GM19238 (cell line): ENCODE measurements at regions not wholly inside any gene's neighbourhood (a gene's known extent, or its start where the extent isn't known, plus 50 kb on each side); places are given as distances from the start of the nearest gene placed in this dataset.
"Not testable (repeated sequence)": the region's sequence is repeated elsewhere in the genome, so short reads cannot be mapped to it uniquely, and the experiment has no call there.

Experiments used
- DNase-seq: peaks from one replicate; pipeline ENCODE4 v3.0.0; 2011; ENCODE audit warnings: low spot score; ENCODE audit not compliant: insufficient read length

DNA sequence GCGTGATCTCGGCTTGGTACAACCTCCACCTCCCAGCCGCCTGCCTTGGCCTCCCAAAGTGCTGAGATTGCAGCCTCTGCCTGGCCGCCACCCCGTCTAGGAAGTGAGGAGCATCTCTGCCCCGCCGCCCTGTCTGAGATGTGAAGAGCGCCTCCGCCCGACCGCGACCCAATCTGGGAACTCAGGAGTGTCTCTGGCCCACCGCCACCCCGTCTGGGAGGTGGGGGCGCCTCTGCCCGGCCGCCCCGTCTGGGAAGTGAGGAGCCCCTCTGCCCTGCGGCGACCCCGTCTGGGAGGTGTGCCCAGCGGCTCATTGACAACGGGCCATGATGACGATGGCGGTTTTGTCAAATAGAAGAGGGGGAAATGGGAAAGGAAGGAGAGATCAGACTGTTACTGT is 591.2 kb downstream of the KCTD12 start:
- not testable (repeated sequence) for DNase-seq

DNA sequence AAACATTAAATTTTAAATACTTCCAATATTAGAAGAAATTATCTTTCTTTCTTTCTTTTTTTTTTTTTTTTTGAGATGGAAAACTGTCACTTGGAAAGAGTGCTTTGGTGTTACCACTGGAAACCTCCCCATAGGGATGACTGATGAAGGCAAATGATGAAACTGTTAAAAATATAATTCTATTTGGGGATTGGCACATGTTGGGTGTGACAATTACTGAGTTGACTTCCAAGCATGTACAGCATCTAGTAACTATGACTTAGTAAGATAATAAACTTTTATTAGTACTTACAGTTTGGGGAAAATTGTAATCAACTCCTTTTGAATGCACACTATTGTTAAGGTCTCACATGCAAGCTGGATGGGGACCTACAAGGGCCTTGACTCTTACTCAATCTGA is 592.5 kb downstream of the KCTD12 start:
- DNase-seq = no peak

DNA sequence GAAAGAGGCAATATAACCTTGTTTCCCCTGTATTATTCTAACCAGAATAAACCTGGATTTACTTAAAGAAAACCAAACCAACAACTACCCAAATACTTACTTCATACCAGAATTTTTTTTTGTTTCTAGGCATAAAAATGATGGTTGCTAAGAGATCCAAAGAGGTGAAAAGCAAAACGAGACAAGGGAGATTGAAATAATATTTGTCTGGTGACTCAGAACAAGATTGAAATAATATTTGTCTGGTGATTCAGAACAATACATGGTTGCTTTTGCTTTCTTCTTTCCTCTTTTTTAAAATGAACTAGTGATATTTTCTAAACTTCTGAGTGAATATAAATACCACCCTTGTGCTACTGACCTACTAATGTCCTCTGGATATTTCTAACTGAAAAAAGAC is 592.9 kb downstream of the KCTD12 start:
- no peak for DNase-seq

DNA sequence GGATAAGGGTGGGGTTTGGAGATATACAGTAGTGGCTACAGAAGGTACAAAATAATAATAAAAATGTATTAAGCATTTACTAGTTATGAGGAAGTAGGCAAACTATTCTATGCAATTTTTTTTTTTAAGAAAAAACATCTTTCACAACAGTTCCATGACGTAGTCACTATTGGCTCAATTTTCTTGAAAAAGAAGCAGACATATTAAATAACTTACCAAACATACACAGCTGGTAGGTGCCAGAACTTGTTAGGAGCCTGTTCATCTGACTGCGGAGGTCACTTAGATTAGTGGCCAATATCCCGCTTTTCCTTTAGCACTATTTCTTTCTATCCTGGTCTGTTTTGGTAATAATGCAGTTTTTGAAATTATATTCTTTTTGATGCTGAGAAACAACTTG is 593.5 kb downstream of the KCTD12 start:
- DNase-seq = no peak

DNA sequence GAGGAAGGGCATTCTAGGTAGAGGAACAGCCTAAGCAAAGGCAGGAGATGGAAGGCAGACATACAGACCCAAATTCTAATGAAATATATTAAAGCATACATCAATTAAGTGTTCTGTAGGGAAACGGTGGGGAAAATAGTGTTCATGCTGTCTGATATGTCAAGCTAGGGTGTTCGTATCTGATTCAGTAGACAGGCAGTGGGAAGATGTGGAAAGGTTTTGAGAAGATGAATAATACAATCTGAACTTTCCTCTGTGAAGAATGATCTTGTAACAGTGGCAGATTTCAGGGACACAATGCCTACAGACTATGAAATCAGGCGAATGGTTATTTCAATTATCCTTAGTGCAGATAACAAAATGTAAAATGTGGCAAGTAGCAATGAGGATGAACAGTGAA is 594.2 kb downstream of the KCTD12 start:
- no peak for DNase-seq

DNA sequence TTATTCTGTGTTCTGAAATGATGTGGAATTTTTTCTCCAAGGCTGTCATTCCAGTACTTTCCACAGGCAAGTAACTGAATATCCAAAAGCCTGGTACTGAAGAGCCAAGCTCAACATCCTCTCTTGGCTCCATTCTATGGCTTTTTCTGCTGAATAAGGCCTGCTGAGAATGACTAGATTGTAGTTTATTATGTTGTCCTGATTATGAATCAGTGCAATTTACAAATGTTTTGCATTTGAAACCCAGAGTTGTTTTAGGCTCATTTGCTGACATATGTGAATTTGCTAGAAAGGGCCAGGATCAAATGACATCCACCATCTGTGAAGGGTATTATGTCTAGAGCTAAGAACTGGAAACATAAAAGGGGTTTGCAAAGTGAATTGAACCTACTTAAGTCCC is 596.6 kb downstream of the KCTD12 start:
- DNase-seq = no peak

DNA sequence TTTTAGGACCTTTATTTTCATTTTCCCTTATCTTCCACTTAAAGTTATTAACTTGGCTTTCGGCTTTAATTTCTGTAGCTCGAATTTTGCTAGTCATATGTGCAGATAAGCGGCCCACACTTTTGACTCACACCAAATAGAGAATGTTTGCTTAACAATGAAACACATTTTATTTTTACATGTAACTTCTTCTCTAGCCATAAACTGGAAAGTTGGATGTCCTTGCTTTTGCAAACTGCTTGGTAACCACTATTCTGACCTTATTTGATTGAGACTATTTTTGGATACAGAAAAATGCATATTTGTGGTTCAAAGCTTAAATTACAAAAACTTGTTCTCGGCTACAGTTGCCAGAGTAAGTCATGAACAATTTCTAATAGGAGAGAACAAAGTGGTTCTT is 600.0 kb downstream of the KCTD12 start:
- no peak for DNase-seq

DNA sequence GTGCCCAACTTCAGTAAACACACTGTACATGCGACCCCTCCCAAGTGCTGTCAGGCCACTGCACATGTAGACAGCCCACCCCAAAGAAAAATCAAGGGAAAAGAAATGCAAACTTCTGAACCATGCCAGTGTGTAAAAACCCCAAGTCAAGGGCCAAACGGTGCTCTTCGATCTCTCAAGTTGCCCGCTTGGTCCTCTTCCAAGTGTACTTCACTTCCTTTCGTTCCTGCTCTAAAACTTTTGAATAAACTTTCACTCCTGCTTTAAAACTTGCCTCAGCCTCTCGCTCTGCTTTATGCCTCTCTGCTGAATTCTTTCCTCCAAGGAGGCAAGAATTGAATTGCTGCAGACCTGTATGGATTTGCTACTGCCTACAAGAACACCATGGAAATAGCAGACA is 600.7 kb downstream of the KCTD12 start:
- no peak for DNase-seq

DNA sequence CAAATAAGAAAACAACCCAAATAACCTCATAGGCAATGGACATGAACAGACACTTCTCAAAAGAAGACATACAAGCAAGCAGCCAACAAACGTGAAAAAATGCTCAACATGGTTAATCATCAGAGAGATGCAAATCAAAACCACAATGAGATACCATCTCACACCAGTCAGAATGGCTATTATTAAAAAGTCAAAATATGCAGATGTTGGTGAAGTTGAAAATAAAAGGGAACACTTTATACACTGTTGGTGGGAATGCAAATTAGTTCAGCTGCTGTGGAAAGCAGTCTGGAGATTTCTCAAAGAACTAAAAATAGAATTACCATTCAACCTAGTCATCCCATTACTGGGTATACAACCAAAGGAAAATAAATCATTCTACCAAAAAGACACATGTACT is 606.4 kb downstream of the KCTD12 start:
- not testable (repeated sequence) for DNase-seq

DNA sequence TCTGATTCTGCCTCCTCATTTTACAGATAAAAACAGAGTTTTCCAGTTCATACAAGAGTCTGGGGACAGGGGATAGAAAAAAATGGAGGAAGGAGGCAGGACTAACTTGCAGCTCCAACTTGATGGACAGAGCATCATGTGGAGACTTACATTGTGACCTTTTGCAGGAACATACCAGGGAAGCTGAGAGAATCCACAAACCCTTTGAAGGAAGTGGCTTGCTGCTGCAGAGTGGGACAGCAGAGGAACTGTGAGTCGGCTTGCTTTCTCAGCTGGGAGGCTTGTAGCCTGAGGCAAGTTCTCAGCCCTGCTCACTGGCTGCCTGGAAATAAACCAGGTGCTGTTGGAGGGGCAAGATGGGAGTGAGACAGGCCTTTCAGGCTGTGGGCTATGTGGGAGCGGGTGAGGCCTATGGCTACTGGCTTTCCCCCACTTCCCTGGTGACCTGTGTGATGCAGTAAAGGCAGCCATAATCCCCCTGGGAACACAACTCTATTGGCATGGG is 614.4 kb downstream of the KCTD12 start:
- no peak for DNase-seq

DNA sequence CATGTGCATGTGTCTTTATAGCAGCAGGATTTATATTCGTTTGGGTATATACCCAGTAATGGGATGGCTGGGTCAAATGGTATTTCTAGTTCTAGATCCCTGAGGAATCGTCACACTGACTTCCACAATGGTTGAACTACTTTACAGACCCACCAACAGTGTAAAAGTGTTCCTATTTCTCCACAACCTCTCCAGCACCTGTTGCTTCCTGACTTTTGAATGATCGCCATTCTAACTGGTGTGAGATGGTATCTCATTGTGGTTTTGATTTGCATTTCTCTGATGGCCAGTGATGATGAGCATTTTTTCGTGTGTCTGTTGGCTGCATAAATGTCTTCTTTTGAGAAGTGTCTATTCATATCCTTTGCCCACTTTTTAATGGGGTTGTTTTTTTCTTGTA is 617.9 kb downstream of the KCTD12 start:
- not testable (repeated sequence) for DNase-seq

DNA sequence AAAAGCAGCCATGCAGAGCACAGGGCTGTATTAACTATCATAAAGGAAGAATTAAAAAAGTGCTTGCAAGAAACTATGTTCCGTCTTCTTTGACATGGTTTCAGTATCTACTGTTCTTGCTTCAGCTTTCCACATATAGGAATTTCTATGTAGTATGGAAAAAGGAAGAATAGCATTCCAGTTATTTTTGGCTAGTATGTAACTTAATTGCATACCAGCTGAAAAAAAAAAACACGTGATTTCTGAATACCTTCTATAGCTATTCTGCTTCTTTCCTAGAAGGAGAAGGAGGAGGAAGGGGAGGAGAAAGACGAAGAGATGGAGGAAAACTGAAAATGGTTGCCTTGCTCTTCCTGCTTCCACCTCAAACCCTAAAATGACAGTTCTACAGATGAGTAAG is 619.0 kb downstream of the KCTD12 start:
- no peak for DNase-seq

DNA sequence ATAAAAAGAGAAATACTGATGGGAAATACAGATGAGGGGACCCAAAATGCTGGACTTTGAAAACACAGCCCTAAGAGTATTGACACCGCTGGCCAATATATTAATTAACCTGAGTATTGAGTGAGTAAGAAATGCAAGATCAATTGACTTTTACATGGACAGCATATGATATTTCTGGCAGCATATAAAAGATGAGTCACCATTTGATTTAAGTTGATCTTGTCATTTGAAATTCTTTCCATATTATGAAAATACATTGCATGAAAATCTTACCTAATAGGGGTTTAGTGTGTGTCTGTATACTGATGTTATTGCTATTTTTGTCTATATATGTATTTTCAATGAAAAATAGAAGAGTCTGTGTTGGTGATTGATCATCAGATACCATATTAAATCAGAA is 619.6 kb downstream of the KCTD12 start:
- DNase-seq = no peak

DNA sequence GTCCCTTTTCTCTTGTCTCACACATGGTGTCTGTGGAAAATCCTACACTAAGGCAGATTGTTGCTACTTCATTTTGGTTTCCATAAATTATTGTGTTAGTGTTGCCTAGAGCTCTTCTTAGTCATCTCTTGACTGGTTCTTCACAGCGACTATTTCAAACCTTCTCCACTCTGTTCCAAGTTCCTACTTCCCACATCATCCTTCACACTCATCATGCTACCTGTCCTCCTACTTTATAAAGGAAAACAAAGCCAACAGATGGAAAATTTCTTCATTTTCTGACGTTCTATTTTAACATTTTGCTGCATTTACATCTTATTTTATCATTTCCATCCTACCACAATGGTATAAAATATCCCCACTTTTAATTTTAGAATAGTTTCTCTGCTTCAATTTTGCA is 614.1 kb downstream of the LMO7 start:
- DNase-seq = no peak

DNA sequence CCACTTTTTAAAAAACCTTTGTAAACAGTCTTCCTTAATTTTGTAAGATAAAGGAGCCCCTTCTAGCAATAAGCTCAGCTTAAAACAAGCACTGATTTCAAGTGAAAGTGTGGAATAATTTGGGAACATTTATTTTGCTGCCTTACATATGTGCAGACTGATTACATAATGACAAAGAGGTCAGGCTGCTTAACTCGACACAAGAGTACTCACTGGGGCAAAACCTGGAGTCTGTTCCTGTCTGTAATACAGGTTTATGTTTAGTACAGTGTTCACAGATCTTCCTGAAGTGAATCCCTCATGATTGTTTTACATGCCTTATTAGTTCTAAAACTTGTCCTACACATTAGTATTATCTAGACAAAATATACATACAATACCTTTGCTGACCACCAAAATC is 609.8 kb downstream of the LMO7 start:
- no peak for DNase-seq

DNA sequence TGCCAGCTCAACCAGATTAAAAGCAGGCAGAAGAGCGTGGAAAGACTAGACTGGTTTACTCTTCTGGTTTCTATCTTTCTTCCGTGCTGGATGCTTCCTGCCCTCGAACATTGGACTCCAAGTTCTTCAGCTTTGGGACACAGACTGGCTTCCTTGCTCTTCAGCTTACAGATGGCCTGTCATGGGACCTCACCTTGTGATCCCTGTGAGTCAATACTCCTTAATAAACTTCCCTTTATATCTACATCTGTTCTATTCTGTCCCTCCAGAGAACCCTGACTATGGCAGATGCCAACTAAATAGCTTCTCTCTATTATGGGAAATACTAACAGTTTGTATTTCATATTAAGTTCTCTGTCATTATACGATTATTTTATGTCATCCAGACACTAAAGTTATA is 609.1 kb downstream of the LMO7 start:
- no peak for DNase-seq

DNA sequence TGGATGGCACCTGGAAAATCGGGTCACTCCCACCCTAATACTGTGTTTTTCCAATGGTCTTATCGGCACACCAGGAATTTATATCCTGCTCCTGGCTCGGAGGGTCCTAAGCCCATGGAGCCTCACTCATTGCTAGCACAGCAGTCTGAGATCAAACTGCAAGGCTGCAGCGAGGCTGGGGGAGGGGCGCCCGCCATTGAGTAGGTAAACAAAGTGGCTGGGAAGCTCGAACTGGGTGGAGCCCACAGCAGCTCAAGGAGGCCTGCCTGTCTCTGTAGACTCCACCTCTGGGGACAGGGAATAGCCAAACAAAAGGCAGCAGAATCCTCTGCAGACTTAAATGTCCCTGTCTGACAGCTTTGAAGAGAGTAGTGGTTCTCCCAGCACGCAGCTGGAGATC is 607.0 kb downstream of the LMO7 start:
- DNase-seq = not testable (repeated sequence)

DNA sequence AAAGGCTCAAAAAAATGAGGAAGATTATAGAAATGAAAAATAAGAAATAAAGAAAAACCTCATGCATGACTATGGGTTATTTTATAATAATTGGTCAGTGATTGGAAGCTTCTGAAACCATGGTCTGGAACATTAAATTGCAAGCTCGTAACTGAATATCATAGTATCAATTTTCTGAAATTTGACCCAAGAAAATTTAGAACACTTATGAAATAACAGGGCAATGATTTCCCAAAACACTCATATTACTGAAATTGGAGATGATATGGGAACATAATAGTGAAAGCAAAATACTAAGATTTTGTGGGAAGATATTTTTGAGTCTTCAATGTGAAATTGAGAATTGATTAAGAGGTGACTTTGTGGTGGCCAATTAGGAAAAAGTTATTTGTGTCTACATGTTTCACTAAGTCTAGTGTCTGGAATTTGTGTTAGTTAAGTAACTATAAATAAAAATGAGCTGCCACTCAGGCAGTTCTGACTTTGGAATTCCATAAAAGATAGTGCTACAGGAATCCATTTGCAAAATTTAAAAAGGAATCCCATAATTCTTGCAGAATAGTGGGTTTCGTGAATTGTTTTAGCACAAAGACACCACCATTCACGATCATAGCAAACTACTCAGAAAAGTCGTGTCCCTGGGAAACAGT is 603.0 kb downstream of the LMO7 start:
- no peak for DNase-seq

DNA sequence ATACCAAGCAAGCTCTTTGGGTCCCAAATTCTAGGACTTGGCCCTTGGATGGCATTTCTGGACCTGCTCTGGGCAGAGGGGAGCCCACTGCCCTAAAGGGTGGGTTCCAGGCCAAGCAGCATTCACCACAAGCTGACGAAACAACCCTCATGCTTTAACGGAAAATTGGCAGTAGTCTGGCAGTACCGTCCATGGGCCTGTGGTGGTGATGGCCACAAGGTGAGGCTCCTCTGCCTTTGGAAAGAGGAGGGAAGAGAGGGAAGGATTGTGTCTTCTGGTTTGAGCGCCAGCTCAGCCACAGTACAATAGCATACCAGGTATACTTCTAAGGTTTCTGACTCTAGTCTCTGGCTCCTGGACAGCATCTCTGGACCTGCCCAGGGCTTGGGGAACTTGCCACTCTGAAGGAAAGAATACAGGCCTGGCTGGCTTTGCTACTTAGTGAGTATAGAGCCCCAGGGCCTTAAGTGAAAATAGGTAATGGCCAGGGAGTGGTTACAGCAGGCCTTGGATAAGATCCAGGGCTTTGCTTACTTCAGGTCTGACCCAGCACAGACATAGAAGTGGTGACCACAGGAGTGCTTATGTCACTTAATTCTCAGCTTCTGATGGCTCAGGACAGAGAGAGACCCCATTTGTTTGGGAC is 595.5 kb downstream of the LMO7 start:
- no peak for DNase-seq

DNA sequence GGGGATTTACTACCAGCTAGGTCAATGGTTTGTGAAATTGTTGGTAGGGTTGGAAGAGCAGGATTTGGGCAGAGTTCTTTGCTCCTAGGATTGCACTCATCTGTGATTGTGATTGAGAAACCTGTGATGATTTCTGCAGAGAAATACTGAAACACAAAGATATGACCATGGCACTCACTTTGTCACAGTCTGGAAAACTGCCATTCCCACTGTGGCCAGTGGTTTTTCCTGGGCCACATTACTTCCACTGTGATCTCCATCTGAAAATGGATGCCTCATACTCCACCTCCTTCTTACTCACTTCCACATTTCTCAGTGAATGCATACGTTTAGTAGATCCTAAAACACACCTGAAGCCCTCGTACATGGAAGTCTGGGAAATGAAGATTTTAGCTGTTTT is 593.2 kb downstream of the LMO7 start:
- no peak for DNase-seq

DNA sequence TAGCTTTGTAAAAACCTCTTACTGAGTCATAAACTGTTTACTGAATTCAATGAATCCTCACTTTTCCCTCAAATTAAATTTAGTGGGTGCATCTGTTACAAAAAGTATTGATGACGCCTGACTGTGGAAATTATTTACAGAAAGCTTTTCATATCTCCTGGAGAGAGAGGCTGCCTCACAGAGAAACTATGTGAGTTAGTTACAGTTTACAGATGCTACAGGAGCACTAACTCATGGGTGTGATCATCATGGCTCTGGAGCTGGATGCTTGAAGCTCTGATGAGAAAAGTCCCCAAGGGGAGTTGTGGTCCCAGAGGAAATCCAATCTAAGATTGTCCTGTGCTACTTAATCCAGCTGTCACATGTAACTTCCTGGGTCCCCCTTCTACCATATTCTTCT is 590.8 kb downstream of the LMO7 start:
- DNase-seq = no peak

DNA sequence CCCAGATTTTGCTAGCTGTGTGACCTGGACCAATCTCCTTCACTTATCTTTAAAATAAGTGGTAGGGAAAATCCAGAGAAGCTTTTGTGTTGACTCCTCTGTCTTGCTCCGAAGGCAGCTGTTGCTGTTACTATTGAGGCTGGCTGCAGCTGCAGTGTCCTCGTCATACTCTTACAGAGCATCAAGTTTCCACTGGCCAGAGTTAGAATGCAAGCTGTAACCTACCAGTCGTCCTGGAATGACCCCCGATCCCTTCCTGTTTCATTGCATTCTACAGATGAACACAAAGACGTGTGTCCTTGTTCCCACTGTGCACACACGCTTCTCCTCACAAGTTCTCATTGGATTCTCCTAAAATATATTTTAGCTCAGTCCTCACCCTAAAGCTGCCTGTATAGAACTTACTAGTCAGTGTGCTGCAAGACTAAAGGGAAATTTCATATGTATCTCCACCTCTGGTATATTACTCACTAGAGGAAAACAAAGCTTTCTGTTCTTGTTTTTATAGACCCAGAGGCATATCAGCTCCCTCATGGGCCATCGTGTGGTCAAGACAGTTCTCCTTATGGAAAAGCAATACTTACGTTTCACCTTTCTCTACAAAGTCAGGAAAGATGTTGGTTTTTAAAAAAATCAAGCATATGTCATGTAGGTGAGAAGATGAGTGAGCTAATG is 589.8 kb downstream of the LMO7 start:
- DNase-seq = no peak

DNA sequence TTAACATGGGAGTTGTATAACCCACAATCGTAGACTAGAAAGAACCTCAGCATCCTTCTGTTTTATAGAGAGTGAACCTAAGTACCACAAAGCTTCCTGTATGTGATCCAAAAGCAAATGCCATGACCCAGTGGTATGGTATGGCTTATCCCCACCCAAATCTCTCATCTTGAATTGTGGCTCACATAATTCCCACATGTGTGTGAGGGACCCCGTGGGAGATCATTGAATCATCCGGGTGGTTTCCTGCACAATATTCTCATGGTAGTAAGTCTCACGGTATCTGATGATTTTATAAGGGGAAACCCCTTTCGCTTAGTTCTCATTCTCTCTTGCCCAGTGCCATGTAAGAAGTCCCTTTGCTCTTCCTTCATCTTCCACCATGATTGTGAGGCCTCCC is 587.9 kb downstream of the LMO7 start:
- DNase-seq = no peak
